HG03095 (cell line): ENCODE measurements at regions not wholly inside any gene's neighbourhood (a gene's known extent, or its start where the extent isn't known, plus 50 kb on each side); places are given as distances from the start of the nearest gene placed in this dataset.

ENCODE experiments used
- ATAC-seq: cut with Tn5 transposase; IDR thresholded peaks from one replicate; pipeline ENCODE4 v1.9.1; 2021; ENCODE audit warnings: moderate library complexity; ENCODE audit not compliant: unreplicated experiment

DNA sequence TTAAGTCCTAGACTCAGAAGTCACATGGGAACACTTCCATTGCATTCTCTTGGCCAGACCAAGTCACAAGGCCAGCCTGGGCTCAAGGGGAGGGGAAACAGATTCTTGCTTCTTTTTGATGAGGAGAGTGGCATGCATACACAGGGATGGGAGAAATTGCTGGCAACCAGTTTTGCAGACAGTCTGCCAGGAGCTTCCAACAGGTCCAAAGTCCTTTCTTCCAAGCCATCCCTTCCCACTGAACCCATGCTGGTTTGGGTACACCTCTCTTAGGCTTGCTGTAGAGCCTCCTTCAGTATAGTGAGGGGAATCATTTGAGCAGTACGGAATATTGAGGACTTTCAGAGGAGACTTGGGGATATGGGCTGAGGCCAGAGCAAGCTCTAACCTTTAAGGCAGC lies 267.8 kb downstream of the BCOR start:
- no peak for ATAC-seq

DNA sequence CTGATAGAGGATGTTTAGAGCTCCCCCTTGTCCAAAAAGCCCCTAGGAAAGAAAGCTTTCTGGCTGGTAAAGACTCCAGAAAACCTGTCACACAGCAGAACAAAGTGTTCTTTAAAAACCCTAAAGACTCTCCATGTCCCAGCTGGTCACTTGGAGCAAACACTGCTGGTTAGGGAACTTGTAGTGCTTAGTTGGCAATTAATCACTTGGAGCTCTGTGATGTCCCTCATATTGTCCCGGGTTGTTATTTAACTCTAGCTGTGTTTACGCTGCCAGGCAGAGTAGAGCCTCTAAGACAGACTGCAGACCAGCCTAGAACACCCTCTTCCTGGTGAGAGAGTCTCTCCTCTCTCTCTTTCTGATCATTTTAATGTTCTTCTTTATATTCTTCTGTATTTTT lies 267.3 kb downstream of the BCOR start:
- no peak for ATAC-seq

DNA sequence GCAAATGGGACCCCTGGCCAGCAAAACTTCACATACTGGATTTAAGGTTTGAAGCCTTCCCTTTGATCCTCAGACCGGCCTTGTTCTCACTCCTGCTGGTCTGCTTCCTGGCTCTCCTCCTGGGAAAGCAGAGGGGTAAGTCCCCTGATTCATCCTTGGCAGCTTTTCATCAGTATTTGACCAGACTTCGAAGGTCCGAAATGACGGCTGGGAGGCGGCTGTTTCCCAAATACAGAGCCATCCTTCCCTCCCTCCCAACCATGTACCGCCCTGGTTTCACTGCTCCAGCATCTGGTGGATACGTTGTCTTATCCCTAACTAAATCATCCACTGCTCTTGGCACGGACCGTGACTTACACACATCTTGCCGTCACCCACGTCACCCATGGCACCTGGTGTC lies 265.5 kb downstream of the BCOR start:
- no peak for ATAC-seq

DNA sequence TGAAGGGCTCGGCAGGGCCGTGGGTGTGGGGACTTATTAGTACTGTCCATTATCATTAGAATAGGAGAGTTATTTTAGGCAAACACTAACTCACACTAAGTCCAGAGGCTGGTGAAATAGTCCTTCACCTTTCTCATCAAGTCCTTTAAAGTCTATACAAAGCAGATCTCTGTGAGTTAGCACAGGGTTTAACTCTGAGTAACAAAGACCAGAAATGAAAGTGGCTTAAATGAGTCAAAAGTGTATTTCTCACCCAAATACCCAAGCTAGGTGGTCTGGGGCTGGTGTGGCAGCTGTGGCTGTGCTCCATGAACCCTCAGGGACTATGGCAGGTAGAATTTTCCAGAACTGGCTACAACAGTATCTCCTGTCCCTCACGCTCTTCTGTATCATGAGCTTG lies 263.2 kb downstream of the BCOR start:
- no peak for ATAC-seq

DNA sequence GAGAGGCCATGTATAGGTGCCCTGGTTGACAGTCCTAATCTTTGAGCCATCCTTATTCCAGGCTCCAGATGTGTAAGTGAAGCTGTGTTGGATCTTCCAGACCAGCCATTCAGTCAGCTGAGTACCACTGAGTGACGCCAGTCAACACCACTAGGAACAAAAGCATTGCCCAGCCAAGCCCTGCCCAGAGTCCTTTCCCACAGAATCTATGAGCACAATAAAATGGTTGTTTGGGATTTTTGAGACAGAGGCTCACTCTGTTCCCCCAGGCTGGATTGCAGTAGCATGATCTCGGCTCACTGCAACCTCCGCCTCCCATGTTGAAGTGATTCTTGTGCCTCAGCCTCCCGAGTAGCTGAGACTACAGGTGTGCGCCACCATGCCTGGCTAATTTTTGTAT lies 262.5 kb downstream of the BCOR start:
- no peak for ATAC-seq

DNA sequence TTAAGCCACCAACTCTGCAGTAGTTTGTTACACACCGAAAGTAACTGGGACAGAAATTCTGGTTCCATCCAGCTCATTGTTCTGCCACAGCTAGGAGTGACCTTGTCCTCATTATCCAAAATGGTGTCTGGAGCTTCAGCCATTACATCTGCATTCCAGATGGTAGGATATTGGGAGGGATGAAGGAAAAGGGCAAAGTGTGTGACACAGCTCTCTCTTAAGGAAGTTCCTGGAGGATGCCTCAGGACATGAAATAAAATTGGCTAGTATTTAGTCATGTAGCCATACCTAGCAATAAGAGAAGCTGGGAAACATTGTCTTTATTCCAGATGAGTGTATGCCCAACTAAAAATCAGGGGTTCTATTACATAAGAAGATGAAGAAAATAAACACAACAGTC lies 262.0 kb downstream of the BCOR start:
- no peak for ATAC-seq

DNA sequence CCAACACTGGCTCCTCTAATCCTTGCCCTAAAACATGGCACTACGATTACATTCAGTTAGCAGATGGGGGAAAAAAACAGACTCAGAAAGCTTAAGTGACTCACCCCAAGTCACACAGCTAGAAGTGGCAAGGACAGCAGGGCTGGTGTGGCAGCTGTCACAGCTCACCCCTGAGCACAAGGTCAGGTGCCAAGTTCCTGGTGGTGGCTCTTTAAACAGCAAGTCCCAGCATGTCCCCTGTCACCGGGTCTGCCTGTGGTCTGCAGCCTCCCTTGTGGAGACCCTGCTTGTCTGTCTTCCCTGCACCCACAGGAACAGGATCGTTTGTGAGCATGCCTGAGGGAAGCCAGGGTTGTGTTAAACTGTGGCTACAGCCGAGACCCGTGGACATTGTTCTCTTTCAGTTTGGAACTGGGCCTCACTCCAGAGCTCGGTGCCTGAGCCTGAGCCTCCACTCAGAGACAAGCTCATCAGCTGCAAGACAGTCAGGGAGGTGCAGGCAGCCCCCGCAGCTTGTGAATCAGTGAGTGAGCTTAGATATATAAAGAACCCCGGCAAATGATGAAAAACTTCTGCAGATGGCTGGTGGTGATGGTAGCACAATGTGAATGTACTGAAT lies 260.8 kb downstream of the BCOR start:
- no peak for ATAC-seq

DNA sequence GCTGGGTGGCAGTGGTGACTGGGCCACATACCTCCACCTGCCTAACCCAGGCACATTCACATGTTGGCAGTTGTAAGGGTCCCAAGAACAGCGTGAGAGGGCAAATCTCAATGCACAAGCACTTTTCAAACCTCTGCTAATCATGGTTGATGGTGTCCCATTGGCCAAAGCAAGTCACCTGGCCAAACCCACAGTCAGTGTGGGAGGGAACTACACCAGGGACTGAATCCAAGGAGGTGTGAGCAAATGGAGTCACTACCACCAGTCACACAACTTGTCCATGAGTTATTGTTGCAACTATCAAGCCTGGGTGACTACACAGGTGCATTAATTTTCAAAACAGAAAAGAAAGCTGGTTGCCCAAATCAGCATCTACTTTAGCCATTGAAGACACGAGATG lies 260.1 kb downstream of the BCOR start:
- no peak for ATAC-seq

DNA sequence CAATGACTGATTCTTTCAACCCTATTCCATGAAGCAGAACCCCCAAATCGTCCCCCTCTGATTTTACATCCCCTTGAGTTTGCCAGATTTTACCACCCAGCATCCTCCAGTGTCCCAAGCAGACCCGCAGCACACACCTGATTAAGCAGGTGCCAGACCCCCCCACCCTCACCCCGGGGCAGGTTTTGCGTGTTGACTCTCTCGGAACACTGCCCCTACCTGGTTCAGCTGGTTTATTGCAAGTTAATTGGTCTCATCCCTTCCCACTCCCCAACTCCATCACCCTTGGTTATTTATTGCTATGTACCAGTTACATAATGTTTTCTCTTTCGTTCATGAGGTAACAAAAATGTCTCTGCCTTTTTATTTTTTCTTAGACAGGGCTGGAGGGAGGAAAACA lies 258.4 kb downstream of the BCOR start:
- ATAC-seq, result no peak

DNA sequence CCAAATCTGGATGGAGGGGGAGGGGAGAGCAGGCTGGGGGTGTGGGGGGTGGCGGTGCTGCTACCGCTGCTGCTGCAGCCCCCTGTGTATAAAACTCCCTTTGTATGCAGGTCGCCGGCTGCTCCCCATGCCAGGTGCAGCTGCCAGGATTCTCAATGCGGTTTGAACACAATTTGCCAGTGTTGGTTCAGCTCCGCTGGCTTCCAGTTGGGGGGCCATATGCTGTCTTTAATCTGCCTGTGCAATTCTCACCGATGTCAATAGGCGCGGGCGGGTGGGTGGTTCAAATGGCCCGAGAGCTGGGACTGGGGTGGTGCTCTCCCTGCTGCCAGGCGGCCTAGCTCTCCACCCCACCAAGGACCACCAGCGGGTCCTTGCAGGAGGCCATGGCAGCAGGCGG lies 257.6 kb downstream of the BCOR start:
- no peak for ATAC-seq

DNA sequence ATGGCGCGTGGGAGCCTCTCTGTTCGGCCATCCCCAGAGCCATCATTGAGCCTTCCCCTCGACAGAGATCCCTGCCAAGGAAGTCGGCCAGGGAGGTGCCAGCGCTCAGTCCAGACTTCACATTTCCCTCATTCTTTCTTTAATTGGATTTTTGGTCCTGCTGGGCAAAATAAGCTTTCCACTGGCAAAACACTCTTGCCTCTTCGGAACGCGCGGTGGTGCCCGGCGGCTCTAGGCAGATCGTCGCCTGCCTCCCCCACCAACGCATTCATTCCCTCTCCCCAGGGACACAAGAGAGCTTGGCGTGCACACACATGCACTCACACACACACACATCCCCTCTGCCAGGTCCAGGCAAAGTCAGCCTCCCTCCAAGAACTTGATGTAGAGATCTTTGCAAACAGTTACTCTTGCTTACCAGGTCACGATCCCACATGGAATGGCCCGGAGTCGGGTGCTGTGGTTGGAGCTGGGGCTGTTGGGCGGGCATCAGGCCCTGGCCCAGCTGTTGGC lies 257.1 kb downstream of the BCOR start:
- ATAC-seq, result no peak

DNA sequence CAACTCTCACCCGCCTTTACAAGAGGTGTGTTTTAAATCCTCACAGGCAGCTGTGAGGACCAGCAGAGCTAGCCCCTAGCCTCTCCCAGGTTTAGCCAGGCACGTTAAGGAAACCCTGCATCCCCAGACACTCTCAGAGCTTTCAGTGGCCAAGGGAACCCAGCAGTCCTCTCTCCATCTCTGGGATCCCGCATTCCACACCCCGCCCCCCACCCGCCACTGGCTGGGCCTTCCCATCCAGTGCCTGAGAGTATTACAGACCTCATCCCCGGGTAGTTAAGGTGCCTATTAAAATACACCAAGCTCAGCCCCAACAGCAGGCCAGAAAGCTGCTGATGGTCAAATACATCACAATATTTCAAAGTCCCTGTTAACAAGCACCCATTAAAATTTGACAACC lies 256.2 kb downstream of the BCOR start:
- ATAC-seq, result no peak

DNA sequence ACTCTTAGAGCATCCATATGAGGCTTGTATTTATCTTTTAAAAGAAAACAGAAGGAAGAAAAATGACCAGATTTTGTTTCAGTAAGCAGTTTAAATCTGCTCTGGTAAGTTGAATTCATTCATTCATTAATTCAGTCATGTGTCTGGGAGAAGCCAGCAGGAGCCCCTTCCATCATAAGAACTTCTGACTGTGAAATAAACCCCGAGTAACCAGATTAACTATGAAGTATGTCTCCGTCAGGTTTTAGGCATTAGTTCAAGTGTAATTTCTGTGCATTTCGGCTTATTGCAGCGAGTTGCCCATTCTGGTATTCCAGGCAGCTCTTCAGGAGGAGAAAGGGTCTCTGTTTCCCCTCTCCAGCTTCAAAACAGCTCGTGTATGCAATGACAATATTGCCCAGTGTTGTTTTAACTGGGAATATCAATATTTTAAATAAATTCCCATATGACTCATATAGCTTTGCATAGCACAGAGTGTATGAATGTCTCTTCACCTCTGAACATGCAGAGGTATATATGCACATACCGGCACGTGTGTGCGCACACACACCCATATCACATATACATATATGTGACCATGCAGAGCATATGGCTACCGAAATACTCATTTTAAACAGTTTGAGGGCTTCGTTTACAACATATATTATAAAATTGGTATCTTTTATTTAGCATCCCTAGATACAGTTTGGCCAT lies 255.3 kb downstream of the BCOR start:
- no peak for ATAC-seq

DNA sequence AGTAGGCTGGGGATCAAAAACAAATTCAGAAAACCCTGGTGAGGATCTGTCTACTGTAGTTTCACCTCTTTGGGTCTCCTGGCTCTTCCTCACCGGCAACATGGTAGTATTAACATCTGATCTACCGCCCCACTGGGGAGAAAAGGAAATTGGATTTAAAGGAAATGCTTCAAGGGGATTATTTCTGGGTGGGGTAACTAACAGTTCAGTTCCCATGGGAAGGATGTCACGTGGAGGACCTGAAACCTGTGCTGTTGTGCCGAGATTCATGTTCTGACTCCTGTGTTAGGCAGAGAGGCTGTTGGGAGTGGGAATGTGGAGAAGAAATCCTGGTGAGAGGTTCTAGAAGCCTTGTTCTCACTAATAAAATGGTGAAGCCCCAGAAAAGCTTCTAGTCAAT lies 254.4 kb downstream of the BCOR start:
- no peak for ATAC-seq

DNA sequence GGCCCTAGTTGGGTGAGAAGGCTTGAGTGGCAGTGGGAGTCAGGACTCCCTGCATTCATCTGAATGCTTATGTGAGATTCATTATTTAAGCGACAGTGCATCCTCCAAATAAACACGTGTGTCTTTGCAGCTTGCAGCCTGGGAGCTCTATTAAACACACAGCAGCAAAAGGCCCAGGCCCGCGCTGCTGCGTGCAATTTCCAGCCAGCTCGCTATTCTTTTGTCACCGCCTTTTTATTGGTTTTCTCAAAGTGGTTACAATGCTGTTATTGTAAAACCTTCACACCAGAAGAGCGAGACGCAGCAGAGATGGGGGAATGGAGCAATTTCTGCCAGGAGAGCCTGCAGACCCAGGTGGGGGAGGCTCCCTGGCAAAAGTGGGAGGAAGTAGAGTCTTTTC lies 252.5 kb downstream of the BCOR start:
- no peak for ATAC-seq

DNA sequence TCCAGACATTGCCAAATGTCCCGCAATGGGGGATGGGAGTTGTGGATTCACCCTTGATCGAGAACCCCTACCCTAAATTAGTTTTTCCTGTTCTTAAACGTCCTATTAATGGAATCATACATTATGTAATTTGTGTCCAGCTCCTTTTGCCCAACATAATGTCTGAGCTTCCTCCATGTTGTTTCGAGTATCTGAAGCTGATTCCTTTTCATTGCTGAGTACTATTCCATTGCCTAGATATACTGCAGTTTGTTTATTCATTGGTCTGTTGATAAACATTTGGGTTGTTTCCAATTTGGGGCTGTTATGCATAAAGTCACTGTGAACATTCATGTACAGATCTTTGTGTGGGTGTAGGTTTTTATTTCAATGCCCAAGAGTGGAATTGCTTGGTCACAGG lies 251.3 kb downstream of the BCOR start:
- no peak for ATAC-seq

DNA sequence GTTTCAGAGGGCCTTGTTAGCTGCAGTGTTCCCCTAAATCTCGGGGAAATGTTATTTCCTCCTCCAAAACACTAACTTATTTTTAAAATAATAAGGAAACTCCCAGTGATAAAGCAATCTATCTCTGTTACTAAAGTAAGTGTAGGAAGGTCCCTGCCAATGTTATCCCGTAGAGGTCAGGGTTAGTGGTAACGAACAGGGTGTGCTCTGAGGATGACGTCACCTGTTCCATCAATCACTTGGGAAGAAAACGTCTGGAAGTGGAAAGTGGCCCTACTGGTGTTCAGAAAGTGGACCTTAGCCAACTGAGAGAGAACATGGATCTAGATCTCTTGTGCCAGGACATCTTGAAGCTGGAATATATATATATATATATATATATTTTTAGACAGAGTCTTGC lies 249.5 kb downstream of the BCOR start:
- no peak for ATAC-seq

DNA sequence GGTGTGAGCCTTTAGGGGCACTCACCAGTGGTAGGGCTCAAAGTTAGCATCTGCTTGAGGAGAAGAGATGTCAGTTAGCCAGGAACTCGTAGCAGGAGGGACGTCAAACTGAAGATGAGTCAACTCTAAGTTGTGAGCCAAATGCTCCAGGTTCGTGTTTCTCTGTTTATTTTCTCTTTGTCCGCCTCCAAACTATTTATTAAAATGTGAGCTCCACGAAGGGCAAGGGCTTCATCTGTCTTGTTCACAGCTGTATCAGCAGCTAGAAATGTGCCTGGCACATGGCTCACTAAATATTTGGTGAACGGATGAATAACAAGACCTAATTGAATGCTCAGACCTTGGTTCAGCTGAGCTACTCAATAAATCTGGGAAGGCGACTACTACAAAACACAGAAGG lies 248.9 kb downstream of the BCOR start:
- ATAC-seq, result no peak

DNA sequence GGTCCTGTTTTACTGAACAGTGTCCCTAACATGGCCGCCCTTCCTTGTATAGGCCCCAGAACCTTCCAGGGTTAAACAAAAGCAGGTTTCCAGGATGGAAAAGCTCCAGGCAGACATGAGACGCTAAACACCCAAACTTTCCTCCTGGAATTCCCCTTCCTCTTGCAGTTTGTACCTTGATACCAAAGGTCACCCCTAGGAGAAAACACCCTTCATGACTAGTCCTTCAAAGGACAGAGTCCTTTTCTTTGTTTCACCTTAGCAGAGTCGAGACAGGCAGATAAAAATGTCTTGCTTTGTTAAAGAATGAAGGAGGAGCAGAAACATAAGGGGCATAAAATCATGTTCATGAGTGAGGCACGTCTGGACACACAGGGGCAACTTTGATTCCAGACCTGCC lies 247.5 kb downstream of the BCOR start:
- no peak for ATAC-seq

DNA sequence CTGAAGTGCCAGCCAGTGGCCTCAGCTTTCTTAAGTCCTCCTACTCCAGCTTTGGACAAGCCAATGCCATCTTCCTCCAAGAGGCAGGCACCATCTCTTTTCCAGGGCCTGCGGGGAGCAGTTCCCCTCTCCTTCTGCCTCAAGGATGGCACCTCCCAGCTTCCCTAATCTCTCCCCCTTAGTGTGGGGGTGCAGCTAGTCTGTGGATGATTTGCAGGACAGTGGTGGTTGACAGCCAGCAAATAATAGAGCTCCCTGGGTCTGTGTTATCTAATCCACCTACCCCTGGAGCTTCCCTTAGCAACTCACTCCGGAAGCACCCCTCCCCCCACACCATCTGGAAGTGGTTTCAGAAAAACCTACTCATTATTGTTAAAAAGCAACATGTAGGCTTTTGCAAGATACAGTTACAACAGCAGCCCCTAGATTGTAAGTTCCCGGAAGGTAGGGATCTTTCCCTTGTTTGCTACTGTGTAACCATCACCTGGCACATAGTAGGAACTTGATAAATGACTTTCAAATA lies 247.1 kb downstream of the BCOR start:
- ATAC-seq, result no peak

DNA sequence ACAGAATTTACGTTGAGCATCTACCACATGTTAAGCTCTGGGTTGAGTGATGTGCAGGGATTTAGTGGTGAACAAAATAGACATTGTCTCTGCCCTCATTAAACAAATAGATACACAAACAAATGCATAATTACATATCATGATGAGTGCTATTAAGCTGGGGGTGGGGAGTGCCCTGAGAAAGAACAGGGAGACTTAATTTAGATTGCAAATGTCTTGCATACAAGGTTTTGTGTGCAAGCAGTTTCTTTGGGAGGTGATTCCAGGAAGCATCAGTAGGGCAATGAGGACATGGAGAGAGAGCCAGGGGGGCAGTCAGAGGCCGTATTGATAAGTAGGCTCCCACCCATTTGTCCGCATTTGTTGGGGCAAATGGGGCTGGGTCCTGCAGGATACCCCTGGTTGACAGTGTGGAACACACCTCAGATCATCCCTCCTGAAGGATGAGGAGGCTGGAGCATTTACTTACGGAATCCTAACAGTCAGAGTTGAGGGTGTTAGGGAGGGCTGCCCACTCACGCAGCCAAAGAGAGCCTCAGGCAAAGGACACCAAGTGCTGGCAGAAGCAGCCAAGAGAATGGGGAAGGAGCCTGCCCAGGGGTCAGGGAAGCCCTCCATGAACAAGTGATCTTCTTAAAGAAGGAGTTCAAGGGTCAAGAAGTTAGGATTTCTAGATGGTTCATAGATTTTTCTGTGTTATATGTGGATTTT lies 245.9 kb downstream of the BCOR start:
- no peak for ATAC-seq

DNA sequence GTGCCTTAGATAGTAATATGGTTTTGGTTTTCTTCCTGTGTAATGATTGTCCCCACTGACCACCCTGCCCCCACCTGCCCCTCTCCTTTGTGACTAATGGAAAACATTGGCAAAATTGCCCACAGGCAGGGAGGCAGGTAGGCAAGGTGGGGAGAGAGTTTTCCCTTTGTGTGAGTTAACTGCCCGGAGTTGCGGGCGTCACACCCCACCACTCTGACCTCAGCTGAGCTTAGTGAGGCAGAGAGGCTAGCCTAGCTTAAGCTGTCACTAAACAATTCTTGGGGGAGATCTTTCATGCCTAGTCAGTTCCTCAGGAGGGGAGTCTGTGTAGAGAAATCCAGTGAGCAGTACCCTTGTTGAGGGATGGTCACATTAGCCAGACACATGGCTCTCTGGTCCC lies 245.3 kb downstream of the BCOR start:
- ATAC-seq, result no peak
